ENCODE measurements at regions not wholly inside any gene's neighbourhood (a gene's known extent, or its start where the extent isn't known, plus 50 kb on each side); places are given as distances from the start of the nearest gene placed in this dataset.

GRCh38 chr20:61073376-61073775 lies 178.7 kb upstream of the CDH4 start:
- no peak for TF ChIP-seq GABPA (IDR thresholded peaks at IDR 0.05; ENCODE audit: low read depth)
- TF ChIP-seq POLR2AphosphoS5 (IDR thresholded peaks at IDR 0.05; ENCODE audit: low read depth) = no peak
- TF ChIP-seq REST (IDR thresholded peaks at IDR 0.05; ENCODE audit: insufficient replicate concordance, low read depth) = no peak
- Histone ChIP-seq H3K4me3 (replicated peaks; ENCODE audit: insufficient read depth, low read length) (no peak overlapping the region), H3K27me3 (ENCODE audit: insufficient read depth, poor library complexity, severe bottlenecking) (no peaks in the 10 kb centered on the region), H3K27ac (replicated peaks) (no peak overlapping the region)
- no peak for DNase-seq (ENCODE audit: low read depth in 1 of 2, low spot score in 1 of 2)

GRCh38 chr20:61082720-61083119 lies 169.3 kb upstream of the CDH4 start:
- no peak for TF ChIP-seq POLR2AphosphoS5 (IDR thresholded peaks at IDR 0.05; ENCODE audit: low read depth)
- no peak for TF ChIP-seq REST (IDR thresholded peaks at IDR 0.05; ENCODE audit: insufficient replicate concordance, low read depth)
- no peak for TF ChIP-seq CTCF (IDR thresholded peaks at IDR 0.05; ENCODE audit: insufficient read depth, low read length)
- no peak for TF ChIP-seq GABPA (IDR thresholded peaks at IDR 0.05; ENCODE audit: low read depth)
- no peak for TF ChIP-seq SPI1 (IDR thresholded peaks at IDR 0.05; ENCODE audit: borderline replicate concordance, low read depth)
- no peak for DNase-seq (ENCODE audit: low read depth in 1 of 2, low spot score in 1 of 2)
- H3K27ac ChIP-seq (replicated peaks) = no peak overlapping the region
- H3K4me3 ChIP-seq (replicated peaks; ENCODE audit: insufficient read depth, low read length) = no peak overlapping the region
- H3K27me3 ChIP-seq (ENCODE audit: insufficient read depth, poor library complexity, severe bottlenecking) = no peaks in the 10 kb centered on the region

GRCh38 chr20:61083431-61083830 lies 168.6 kb upstream of the CDH4 start:
- Histone ChIP-seq H3K4me3 (replicated peaks; ENCODE audit: insufficient read depth, low read length) (no peak overlapping the region), H3K27me3 (ENCODE audit: insufficient read depth, poor library complexity, severe bottlenecking) (no peaks in the 10 kb centered on the region), H3K27ac (replicated peaks) (no peak overlapping the region)
- DNase-seq (ENCODE audit: low read depth in 1 of 2, low spot score in 1 of 2) = no peak
- TF ChIP-seq POLR2AphosphoS5 (IDR thresholded peaks at IDR 0.05; ENCODE audit: low read depth) (no peak), GABPA (IDR thresholded peaks at IDR 0.05; ENCODE audit: low read depth) (no peak), SPI1 (IDR thresholded peaks at IDR 0.05; ENCODE audit: borderline replicate concordance, low read depth) (no peak), CTCF (IDR thresholded peaks at IDR 0.05; ENCODE audit: insufficient read depth, low read length) (no peak), REST (IDR thresholded peaks at IDR 0.05; ENCODE audit: insufficient replicate concordance, low read depth) (no peak)

- Histone ChIP-seq H3K27me3 (ENCODE audit: insufficient read depth, poor library complexity, severe bottlenecking) (no peaks in the 10 kb centered on the region), H3K4me3 (replicated peaks; ENCODE audit: insufficient read depth, low read length) (no peak overlapping the region), H3K27ac (replicated peaks) (no peak overlapping the region)
- no peak for DNase-seq (ENCODE audit: low read depth in 1 of 2, low spot score in 1 of 2)
- TF ChIP-seq SPI1 (IDR thresholded peaks at IDR 0.05; ENCODE audit: borderline replicate concordance, low read depth) = no peak
Measured at GRCh38 chr20:61086031-61086430, 166.0 kb upstream of the CDH4 start.

All from HL-60 (cell line).